HepG2 (cell line): ENCODE measurements at regions not wholly inside any gene's neighbourhood (a gene's known extent, or its start where the extent isn't known, plus 50 kb on each side); places are given as distances from the start of the nearest gene placed in this dataset.

Source experiments
- ATAC-seq: fragments of 200-7000 bp; cut with Tn5 transposase; 3 replicates; pipeline ENCODE4 v1.9.1; 2020; ENCODE audit warnings: mild to moderate bottlenecking, moderate library complexity
- BruUV-seq: library from RNA; stranded (reverse); fragments of 400-500 nt; replicated peaks from 2 replicates; lab custom pipeline; 2021; lab: Mats Ljungman, UMichigan
- CTCF ChIA-PET: fragments of 300-600 bp; formaldehyde crosslinking; extraction: SDS; loops from one replicate; lab custom pipeline; 2021; ENCODE audit warnings: low total read pairs, inconsistent platforms, low intra/inter-chr PET ratio; lab: Yijun Ruan, JAX
- POLR2A ChIA-PET: fragments of 350-600 bp; sonication (Branson Sonifier 250); formaldehyde crosslinking; loops from one replicate; lab custom pipeline; 2020; ENCODE audit warnings: antibody characterized with exemption, inconsistent platforms; lab: Yijun Ruan, JAX
- DNase-seq: peaks from one replicate; pipeline ENCODE4 v3.0.0-alpha.2; 2015; ENCODE audit warnings: low spot score
- FAIRE-seq: peaks from 3 replicates; lab custom pipeline; 2011; peaks lifted over from hg19 to GRCh38; lab: Jason Lieb, UNC
- H2AFZ ChIP-seq: one replicate; pipeline ENCODE4 v1.6.1; 2011; ENCODE audit warnings: low read length, inconsistent platforms
- H3K27ac ChIP-seq: fragments of 300-600 bp; 3 replicates; pipeline ENCODE4 v1.8.0; 2011; ENCODE audit warnings: mixed run types, mild to moderate bottlenecking, mixed read lengths, low read length, inconsistent platforms; ENCODE audit not compliant: insufficient read depth; ENCODE audit errors: extremely low read length
- H3K27me3 ChIP-seq, 2 experiments: fragments of 200-600 bp in 1 of 2; 2 replicates in 1 of 2; 3 replicates in 1 of 2; pipeline versions ENCODE4 v1.6.0 to v1.8.0; 2011; ENCODE audit warnings: low read length in 2 of 2, mild to moderate bottlenecking in 2 of 2, moderate library complexity in 2 of 2, inconsistent platforms in 1 of 2; ENCODE audit not compliant: insufficient read depth in 2 of 2, control insufficient read depth in 1 of 2
- H3K36me3 ChIP-seq, 2 experiments: fragments of 200-600 bp in 1 of 2; replicated peaks in 1 of 2; 2 replicates in 1 of 2; 3 replicates in 1 of 2; pipeline versions ENCODE4 v1.5.1 to v1.8.0; 2011; ENCODE audit warnings: low read length in 2 of 2, inconsistent platforms in 1 of 2; ENCODE audit not compliant: insufficient read depth in 2 of 2, control insufficient read depth in 1 of 2
- H3K4me1 ChIP-seq: 2 replicates; pipeline ENCODE4 v1.5.1; 2012; ENCODE audit warnings: low read length, inconsistent platforms; ENCODE audit not compliant: insufficient read depth
- H3K4me2 ChIP-seq: 2 replicates; pipeline ENCODE4 v1.6.0; 2011; ENCODE audit warnings: low read depth, low read length, inconsistent platforms
- H3K4me3 ChIP-seq, 3 experiments: fragments of 200-600 bp in 1 of 3; sonication (generic), shearing (Covaris generic) in 1 of 3; replicated peaks in 1 of 3; 2 replicates each; pipeline ENCODE4 v1.5.1; 2011 to 2016; ENCODE audit warnings: low read length in 3 of 3, inconsistent platforms in 2 of 3, low read depth in 2 of 3, mild to moderate bottlenecking in 2 of 3, control low read depth in 1 of 3, mixed read lengths in 1 of 3; ENCODE audit not compliant: insufficient read depth in 1 of 3
- H3K79me2 ChIP-seq: one replicate; pipeline ENCODE4 v1.6.1; 2011; ENCODE audit warnings: low read length, inconsistent platforms; ENCODE audit not compliant: insufficient read depth
- H3K9ac ChIP-seq: 2 replicates; pipeline ENCODE4 v1.6.0; 2011; ENCODE audit warnings: mild to moderate bottlenecking, low read depth, low read length, inconsistent platforms; ENCODE audit not compliant: insufficient read depth
- H3K9me3 ChIP-seq: 2 replicates; pipeline ENCODE4 v1.5.1; 2012; ENCODE audit warnings: mild to moderate bottlenecking, low read length
- H4K20me1 ChIP-seq: 2 replicates; pipeline ENCODE4 v1.6.0; 2011; ENCODE audit warnings: inconsistent platforms, mild to moderate bottlenecking, low read length, moderate library complexity; ENCODE audit not compliant: insufficient read depth
- ARNTL ChIP-seq: sonication (generic); formaldehyde crosslinking; IDR thresholded peaks from 2 replicates; pipeline ENCODE4 v1.4.0; 2020; ENCODE audit warnings: mild to moderate bottlenecking, missing genetic modification reagents
- ATF7 ChIP-seq, 2 experiments: fragments of 450-650 bp in 1 of 2; sonication (generic) in 1 of 2; formaldehyde crosslinking in 1 of 2; IDR thresholded peaks; 2 replicates each; pipeline versions ENCODE4 v1.4.0 to v1.6.1; 2016 to 2020; ENCODE audit warnings: antibody characterized with exemption in 1 of 2, mild to moderate bottlenecking in 1 of 2, missing genetic modification reagents in 1 of 2
- BRD4 ChIP-seq: sonication (generic); formaldehyde crosslinking; IDR thresholded peaks from 2 replicates; pipeline ENCODE4 v1.4.0; 2020; ENCODE audit warnings: missing genetic modification reagents
- CHD2 ChIP-seq: IDR thresholded peaks from 2 replicates; pipeline ENCODE4 v1.6.1; 2011; ENCODE audit warnings: low read depth, low read length, improper control_type of control experiment
- FOXA3 ChIP-seq: IDR thresholded peaks from 2 replicates; pipeline ENCODE4 v1.6.1; 2016; ENCODE audit warnings: missing genetic modification reagents, missing compliant biosample characterization
- KDM1A ChIP-seq: IDR thresholded peaks from 2 replicates; pipeline ENCODE4 v1.6.1; 2016; ENCODE audit warnings: missing compliant biosample characterization
- MEIS1 ChIP-seq: sonication (generic); formaldehyde crosslinking; IDR thresholded peaks from 2 replicates; pipeline ENCODE4 v1.9.0; 2021; ENCODE audit warnings: mild to moderate bottlenecking, missing genetic modification reagents, moderate library complexity, borderline replicate concordance
- NFYB ChIP-seq: sonication (generic); formaldehyde crosslinking; IDR thresholded peaks from 2 replicates; pipeline ENCODE4 v1.4.0; 2020; ENCODE audit warnings: missing genetic modification reagents
- POLR2AphosphoS2 ChIP-seq: IDR thresholded peaks from 2 replicates; pipeline ENCODE4 v1.6.1; 2011; ENCODE audit warnings: low read depth, low read length, improper control_type of control experiment
- TCF12 ChIP-seq, 2 experiments: fragments of 450-650 bp in 1 of 2; sonication (generic) in 1 of 2; formaldehyde crosslinking in 1 of 2; IDR thresholded peaks; 2 replicates each; pipeline versions ENCODE4 v1.6.1 to v1.8.0; 2017 to 2022; ENCODE audit warnings: antibody characterized with exemption in 1 of 2, mild to moderate bottlenecking in 1 of 2, missing genetic modification reagents in 1 of 2, moderate library complexity in 1 of 2
- TEAD2 ChIP-seq: sonication (generic); formaldehyde crosslinking; IDR thresholded peaks from 2 replicates; pipeline ENCODE4 v1.9.0; 2021; ENCODE audit warnings: missing genetic modification reagents
- ZFP36L1 ChIP-seq: sonication (generic); formaldehyde crosslinking; IDR thresholded peaks from 2 replicates; pipeline ENCODE4 v1.8.0; 2022; ENCODE audit warnings: mild to moderate bottlenecking, missing genetic modification reagents, moderate library complexity
- ZNF138 ChIP-seq: sonication (generic); formaldehyde crosslinking; IDR thresholded peaks from 2 replicates; pipeline ENCODE4 v1.5.0; 2020; ENCODE audit warnings: mild to moderate bottlenecking, low read depth, missing genetic modification reagents
- ZNF550 ChIP-seq: sonication (generic); formaldehyde crosslinking; IDR thresholded peaks from 2 replicates; pipeline ENCODE4 v1.4.0; 2020; ENCODE audit warnings: mild to moderate bottlenecking, missing genetic modification reagents, borderline replicate concordance
- ZSCAN25 ChIP-seq: sonication (generic); formaldehyde crosslinking; IDR thresholded peaks from 2 replicates; pipeline ENCODE4 v1.8.0; 2022; ENCODE audit warnings: mild to moderate bottlenecking, missing genetic modification reagents
- WGBS: methylation state at CpG from one replicate; pipeline ENCODE4 v1.1.6; 2017; ENCODE audit warnings: low lambda C conversion rate; 5-methylcytosine and 5-hydroxymethylcytosine counted together
- in situ Hi-C: cut with HindIII; loops from 2 replicates; pipeline ENCODE4 v1.10.0; 2017; ENCODE audit warnings: low pct_unique_long_range_greater_than_20kb; ENCODE audit not compliant: extremely low pct_ligation_motif_present
- intact Hi-C: fragments of 100-400 bp; cut with micrococcal nuclease; formaldehyde crosslinking; loops from one replicate; pipeline ENCODE4 v1.10.0; 2022; ENCODE audit not compliant: unreplicated experiment
- TF ChIP-seq, protein P1 (sequence below): sonication (generic); formaldehyde crosslinking; IDR thresholded peaks from 2 replicates; pipeline ENCODE4 v1.5.1; 2020; ENCODE audit warnings: mild to moderate bottlenecking, moderate library complexity, missing genetic modification reagents
- TF ChIP-seq, protein P2 (sequence below): sonication (generic); formaldehyde crosslinking; IDR thresholded peaks from 2 replicates; pipeline ENCODE4 v1.8.1; 2023; ENCODE audit warnings: mild to moderate bottlenecking, missing genetic modification reagents
- TF ChIP-seq, protein P3 (sequence below): sonication (generic); formaldehyde crosslinking; IDR thresholded peaks from 2 replicates; pipeline ENCODE4 v1.4.0; 2020; ENCODE audit warnings: mild to moderate bottlenecking, missing genetic modification reagents

- Histone ChIP-seq H2AFZ (no peak overlapping the region), H3K4me1 (peaks cover 29% of the 10 kb centered on the region)
- intact Hi-C loops, result no loop called here
- CTCF ChIA-PET, result no interaction called here
- FAIRE-seq, result no peak
- TF ChIP-seq, protein P1, sequence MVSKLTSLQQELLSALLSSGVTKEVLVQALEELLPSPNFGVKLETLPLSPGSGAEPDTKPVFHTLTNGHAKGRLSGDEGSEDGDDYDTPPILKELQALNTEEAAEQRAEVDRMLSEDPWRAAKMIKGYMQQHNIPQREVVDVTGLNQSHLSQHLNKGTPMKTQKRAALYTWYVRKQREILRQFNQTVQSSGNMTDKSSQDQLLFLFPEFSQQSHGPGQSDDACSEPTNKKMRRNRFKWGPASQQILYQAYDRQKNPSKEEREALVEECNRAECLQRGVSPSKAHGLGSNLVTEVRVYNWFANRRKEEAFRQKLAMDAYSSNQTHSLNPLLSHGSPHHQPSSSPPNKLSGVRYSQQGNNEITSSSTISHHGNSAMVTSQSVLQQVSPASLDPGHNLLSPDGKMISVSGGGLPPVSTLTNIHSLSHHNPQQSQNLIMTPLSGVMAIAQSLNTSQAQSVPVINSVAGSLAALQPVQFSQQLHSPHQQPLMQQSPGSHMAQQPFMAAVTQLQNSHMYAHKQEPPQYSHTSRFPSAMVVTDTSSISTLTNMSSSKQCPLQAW (CRISPR knock-in tag), result no peak
- TF ChIP-seq MEIS1 (CRISPR knock-in tag), result no peak
- TF ChIP-seq ARNTL (CRISPR knock-in tag), result no peak
- no peak for TF ChIP-seq POLR2AphosphoS2
- no peak for TF ChIP-seq KDM1A (CRISPR knock-in tag)
- TF ChIP-seq, protein P2, sequence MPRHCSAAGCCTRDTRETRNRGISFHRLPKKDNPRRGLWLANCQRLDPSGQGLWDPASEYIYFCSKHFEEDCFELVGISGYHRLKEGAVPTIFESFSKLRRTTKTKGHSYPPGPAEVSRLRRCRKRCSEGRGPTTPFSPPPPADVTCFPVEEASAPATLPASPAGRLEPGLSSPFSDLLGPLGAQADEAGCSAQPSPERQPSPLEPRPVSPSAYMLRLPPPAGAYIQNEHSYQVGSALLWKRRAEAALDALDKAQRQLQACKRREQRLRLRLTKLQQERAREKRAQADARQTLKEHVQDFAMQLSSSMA, result no peak
- no peak for TF ChIP-seq FOXA3 (CRISPR knock-in tag)
- no peak for TF ChIP-seq ATF7 (IDR thresholded peaks at IDR 0.05)
- TF ChIP-seq ATF7 (CRISPR knock-in tag; IDR thresholded peaks at IDR 0.05), result no peak
- no peak for TF ChIP-seq ZFP36L1 (CRISPR knock-in tag)
- TF ChIP-seq CHD2, result no peak
- no peak for TF ChIP-seq ZNF138 (CRISPR knock-in tag)
- TF ChIP-seq TCF12 (IDR thresholded peaks at IDR 0.05), result no peak
- no peak for TF ChIP-seq TCF12 (CRISPR knock-in tag; IDR thresholded peaks at IDR 0.05)
- no peak for TF ChIP-seq ZNF550 (CRISPR knock-in tag)
- TF ChIP-seq, protein P3, sequence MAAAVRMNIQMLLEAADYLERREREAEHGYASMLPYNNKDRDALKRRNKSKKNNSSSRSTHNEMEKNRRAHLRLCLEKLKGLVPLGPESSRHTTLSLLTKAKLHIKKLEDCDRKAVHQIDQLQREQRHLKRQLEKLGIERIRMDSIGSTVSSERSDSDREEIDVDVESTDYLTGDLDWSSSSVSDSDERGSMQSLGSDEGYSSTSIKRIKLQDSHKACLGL (CRISPR knock-in tag), result no peak
- TF ChIP-seq ZSCAN25, result no peak
- no peak for TF ChIP-seq BRD4 (CRISPR knock-in tag)
- no peak for TF ChIP-seq TEAD2 (CRISPR knock-in tag)
- TF ChIP-seq NFYB (CRISPR knock-in tag), result no peak
- TF ChIP-seq, all 625 proteins: peak for 0
- H3K36me3 ChIP-seq, result no peaks in the 10 kb centered on the region
- no peaks in the 10 kb centered on the region for H3K9me3 ChIP-seq
- H3K27ac ChIP-seq, result no peak overlapping the region
- no peaks in the 10 kb centered on the region for H3K79me2 ChIP-seq
- no TSS peak for BruUV-seq
- ATAC-seq (no peak), DNase-seq (no peak)
- POLR2A ChIA-PET, result no interaction called here
- no peak overlapping the region for H3K4me3 ChIP-seq
- H4K20me1 ChIP-seq, result no peaks in the 10 kb centered on the region
- H3K9ac ChIP-seq, result no peak overlapping the region
- 14% methylated on average over 2 of the region's 2 CpGs for WGBS
- no peak overlapping the region for H3K4me2 ChIP-seq
- in situ Hi-C loops, result no loop called here
- H3K27me3 ChIP-seq, result no peaks in the 10 kb centered on the region; a peak in 1 of 5 replicates
Observed at GRCh38 chr9:105074491-105074890, 146.5 kb upstream of the ABCA1 start.
